NB4 (cell line): ENCODE measurements at regions not wholly inside any gene's neighbourhood (a gene's known extent, or its start where the extent isn't known, plus 50 kb on each side); places are given as distances from the start of the nearest gene placed in this dataset.

Experiments used
- DNase-seq: peaks from one replicate; pipeline ENCODE4 v3.0.0; 2010; ENCODE audit warnings: low read depth
- H3K4me3 ChIP-seq: one replicate; pipeline ENCODE4 v1.5.1; 2011; ENCODE audit warnings: mild to moderate bottlenecking, low read depth, low read length, moderate library complexity
- MYC ChIP-seq: IDR thresholded peaks from 2 replicates; pipeline ENCODE4 v1.6.1; 2011; ENCODE audit warnings: low read depth, low read length
- POLR2A ChIP-seq: IDR thresholded peaks from 2 replicates; pipeline ENCODE4 v1.6.1; 2011; ENCODE audit warnings: mild to moderate bottlenecking; ENCODE audit not compliant: insufficient read length; ENCODE audit errors: extremely low read depth
- TF ChIP-seq, protein P1 (sequence below): IDR thresholded peaks from one replicate; pipeline ENCODE4 v1.5.1; 2012; ENCODE audit warnings: low read depth, low read length
- TF ChIP-seq, protein P2 (sequence below): IDR thresholded peaks from 2 replicates; pipeline ENCODE4 v1.6.1; 2011; ENCODE audit warnings: low read depth, low read length

DNA sequence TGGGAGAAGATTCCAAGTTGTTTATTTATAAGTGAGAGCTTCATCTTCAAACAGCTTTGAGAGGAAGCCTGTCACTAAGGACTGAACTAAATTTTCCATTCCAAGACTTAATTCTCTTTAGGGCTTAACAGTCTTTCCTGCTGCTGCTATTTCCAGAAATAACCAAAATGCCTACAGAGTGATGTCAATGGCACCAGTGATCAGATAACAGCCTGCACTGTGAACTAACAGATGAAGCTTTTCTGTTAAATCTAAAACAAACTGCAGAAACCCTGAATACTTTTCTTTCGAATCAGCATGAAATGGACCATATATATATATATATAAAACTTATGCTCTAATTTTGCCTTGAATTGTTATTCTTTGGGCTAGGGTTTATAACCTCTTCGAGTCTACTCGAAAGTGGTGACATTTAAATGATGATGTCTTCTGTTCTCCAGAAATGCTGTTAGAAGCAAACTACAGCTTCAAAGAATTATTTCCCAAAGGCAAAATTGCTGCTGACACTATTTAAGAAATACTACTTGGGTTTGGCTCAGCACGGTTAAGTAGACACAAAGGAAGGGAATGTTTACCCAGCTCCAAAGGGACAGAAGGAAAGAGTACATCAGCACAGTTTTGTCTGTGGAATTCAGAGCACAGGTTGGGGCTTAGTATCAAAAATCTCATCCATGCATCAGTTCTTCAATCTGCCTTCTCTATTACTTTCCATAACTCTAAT lies 238.5 kb upstream of the LRRN1 start:
- DNase-seq: no peak
- no peak for TF ChIP-seq POLR2A
- TF ChIP-seq, protein P1, sequence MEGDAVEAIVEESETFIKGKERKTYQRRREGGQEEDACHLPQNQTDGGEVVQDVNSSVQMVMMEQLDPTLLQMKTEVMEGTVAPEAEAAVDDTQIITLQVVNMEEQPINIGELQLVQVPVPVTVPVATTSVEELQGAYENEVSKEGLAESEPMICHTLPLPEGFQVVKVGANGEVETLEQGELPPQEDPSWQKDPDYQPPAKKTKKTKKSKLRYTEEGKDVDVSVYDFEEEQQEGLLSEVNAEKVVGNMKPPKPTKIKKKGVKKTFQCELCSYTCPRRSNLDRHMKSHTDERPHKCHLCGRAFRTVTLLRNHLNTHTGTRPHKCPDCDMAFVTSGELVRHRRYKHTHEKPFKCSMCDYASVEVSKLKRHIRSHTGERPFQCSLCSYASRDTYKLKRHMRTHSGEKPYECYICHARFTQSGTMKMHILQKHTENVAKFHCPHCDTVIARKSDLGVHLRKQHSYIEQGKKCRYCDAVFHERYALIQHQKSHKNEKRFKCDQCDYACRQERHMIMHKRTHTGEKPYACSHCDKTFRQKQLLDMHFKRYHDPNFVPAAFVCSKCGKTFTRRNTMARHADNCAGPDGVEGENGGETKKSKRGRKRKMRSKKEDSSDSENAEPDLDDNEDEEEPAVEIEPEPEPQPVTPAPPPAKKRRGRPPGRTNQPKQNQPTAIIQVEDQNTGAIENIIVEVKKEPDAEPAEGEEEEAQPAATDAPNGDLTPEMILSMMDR: no peak
- TF ChIP-seq MYC: no peak
- TF ChIP-seq, protein P2, sequence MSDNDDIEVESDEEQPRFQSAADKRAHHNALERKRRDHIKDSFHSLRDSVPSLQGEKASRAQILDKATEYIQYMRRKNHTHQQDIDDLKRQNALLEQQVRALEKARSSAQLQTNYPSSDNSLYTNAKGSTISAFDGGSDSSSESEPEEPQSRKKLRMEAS: no peak
- no peak overlapping the region for H3K4me3 ChIP-seq

DNA sequence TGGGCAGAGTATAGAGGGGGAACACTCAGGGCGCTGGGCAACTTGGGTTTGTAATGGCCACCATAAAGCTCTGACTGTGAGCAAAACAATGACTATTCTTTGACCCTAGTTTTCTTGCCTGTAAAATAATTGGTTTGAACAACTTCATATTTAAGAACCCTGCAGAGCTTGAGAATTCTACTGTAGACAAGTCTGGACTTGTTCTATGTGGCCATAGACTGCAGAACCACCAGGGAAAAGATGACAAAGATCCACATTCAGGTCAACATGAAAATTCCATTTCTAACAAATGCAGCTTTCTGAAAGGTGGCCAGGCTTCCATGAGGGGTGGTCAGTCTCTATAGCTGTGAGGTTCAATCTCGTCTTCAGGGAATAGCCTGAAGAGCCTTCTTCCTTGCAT lies 239.4 kb upstream of the LRRN1 start:
- no peak for DNase-seq
- H3K4me3 ChIP-seq: no peak overlapping the region
- TF ChIP-seq MYC (no peak), POLR2A (no peak)
- TF ChIP-seq, protein P2: no peak
- TF ChIP-seq, protein P1: no peak

DNA sequence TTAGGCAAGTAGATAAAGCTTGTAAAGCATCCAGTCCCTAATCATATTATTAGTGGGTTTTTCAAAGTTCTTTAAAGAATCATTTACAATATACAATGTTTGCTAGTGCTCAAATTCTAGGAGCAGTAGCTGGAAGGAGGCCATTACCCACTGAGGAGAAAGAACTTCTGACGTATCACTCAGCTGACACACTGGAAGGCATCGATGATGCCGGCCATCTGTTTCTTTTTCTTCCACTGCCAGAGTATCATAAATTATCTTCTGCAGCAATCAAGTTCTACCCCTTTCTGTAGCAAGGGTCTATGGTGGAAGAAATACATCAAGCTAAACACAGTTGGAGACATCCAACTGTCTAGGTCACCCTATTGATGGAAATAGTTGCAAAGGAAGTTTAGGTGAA lies 243.2 kb upstream of the LRRN1 start:
- no peak for DNase-seq
- no peak overlapping the region for H3K4me3 ChIP-seq
- TF ChIP-seq, protein P1: no peak

DNA sequence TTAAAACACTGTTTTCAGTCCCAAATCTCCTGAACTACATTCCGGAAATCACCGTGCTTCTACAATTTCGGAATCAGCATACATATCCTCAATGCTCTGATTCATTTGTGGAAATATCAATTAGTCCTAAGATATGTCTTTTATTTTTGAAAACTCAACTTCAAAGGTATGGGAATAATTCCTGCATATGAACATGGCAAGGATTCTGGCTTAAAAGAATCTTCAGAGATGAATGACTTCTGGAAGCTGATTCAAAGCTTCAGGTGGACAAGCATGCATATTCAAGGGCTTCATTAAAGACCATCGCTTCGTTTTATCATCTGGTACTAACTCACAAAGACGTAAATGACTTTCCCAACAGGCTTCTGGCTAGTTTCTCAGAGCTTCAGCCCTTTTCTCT lies 246.0 kb upstream of the LRRN1 start:
- DNase-seq: no peak
- H3K4me3 ChIP-seq: no peak overlapping the region
- TF ChIP-seq POLR2A (no peak), MYC (no peak)
- TF ChIP-seq, protein P2: no peak
- TF ChIP-seq, protein P1: no peak

DNA sequence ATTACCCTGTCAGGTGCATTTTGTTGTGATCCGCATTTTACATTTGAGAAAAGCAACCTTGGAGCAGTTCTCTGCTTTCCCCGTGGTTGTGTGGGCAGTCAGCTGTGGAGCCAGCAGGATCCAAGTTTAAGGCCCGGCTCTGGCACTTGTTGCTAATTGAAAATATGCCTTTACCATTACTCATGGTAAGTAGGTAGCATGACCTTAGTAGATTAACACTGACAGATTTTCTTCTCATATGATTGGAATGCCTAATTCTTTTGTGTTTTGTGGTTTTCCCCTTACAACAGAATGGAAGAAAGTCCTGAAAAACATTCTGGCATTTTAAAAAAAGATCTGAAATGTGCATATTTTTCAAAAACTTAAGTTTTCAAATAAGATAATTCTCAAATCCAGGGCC lies 246.5 kb upstream of the LRRN1 start:
- no peak for TF ChIP-seq POLR2A
- TF ChIP-seq, protein P2: no peak
- TF ChIP-seq, protein P1: no peak
- TF ChIP-seq MYC: no peak
- no peak overlapping the region for H3K4me3 ChIP-seq
- DNase-seq: no peak

DNA sequence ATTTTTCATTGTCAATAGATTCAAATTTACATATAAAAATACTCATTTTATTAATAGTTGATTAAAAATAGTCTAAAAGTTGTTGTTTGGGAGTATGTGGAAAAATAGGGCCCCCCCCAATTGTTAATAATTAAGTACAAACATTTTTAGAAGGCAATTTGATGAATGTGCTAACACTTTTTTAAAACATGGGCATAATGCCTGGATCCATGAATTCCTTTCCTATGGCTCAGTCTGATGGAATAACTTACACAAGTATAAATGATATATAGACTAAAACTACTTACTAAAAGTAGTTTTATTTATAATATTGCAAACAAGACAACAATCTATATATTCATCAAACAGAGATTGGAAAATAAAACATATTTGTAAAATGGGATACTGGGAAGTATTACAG lies 247.2 kb upstream of the LRRN1 start:
- H3K4me3 ChIP-seq: no peak overlapping the region
- no peak for DNase-seq
- TF ChIP-seq, protein P2: no peak
- TF ChIP-seq MYC (no peak), POLR2A (no peak)
- TF ChIP-seq, protein P1: no peak
